Ishikawa (cell line): ENCODE measurements at regions not wholly inside any gene's neighbourhood (a gene's known extent, or its start where the extent isn't known, plus 50 kb on each side); places are given as distances from the start of the nearest gene placed in this dataset.

Experiments used
- CEBPB ChIP-seq: IDR thresholded peaks from 2 replicates; pipeline ENCODE4 v1.6.1; 2012
- CREB1 ChIP-seq: IDR thresholded peaks from 2 replicates; pipeline ENCODE4 v1.6.1; 2012; ENCODE audit warnings: low read depth
- EGR1 ChIP-seq: IDR thresholded peaks from 2 replicates; pipeline ENCODE4 v1.6.1; 2012
- EP300 ChIP-seq: IDR thresholded peaks from 2 replicates; pipeline ENCODE4 v1.6.1; 2012; ENCODE audit warnings: borderline replicate concordance
- FOXM1 ChIP-seq: IDR thresholded peaks from 2 replicates; pipeline ENCODE4 v1.6.1; 2012; ENCODE audit warnings: low read depth, borderline replicate concordance
- NFIC ChIP-seq: IDR thresholded peaks from 2 replicates; pipeline ENCODE4 v1.6.1; 2012
- RAD21 ChIP-seq: IDR thresholded peaks from 2 replicates; pipeline ENCODE4 v1.6.1; 2012; ENCODE audit warnings: low read depth
- TAF1 ChIP-seq: IDR thresholded peaks from 2 replicates; pipeline ENCODE4 v1.6.1; 2012; ENCODE audit warnings: low read depth, mild to moderate bottlenecking
- TCF12 ChIP-seq: IDR thresholded peaks from 2 replicates; pipeline ENCODE4 v1.6.1; 2012; ENCODE audit warnings: low read depth
- TEAD4 ChIP-seq: IDR thresholded peaks from 2 replicates; pipeline ENCODE4 v1.6.1; 2012
- YY1 ChIP-seq: IDR thresholded peaks from 2 replicates; pipeline ENCODE4 v1.6.1; 2012; ENCODE audit warnings: low read depth
- ZBTB7A ChIP-seq: IDR thresholded peaks from 2 replicates; pipeline ENCODE4 v1.6.1; 2012; ENCODE audit warnings: low read depth
- TF ChIP-seq, protein P1 (sequence below): IDR thresholded peaks from 2 replicates; pipeline ENCODE4 v1.6.1; 2012
- TF ChIP-seq, protein P2 (sequence below): IDR thresholded peaks from 2 replicates; pipeline ENCODE4 v1.6.1; 2012; ENCODE audit warnings: low read depth, mild to moderate bottlenecking
- TF ChIP-seq, protein P3 (sequence below): IDR thresholded peaks from 2 replicates; pipeline ENCODE4 v1.6.1; 2012

DNA sequence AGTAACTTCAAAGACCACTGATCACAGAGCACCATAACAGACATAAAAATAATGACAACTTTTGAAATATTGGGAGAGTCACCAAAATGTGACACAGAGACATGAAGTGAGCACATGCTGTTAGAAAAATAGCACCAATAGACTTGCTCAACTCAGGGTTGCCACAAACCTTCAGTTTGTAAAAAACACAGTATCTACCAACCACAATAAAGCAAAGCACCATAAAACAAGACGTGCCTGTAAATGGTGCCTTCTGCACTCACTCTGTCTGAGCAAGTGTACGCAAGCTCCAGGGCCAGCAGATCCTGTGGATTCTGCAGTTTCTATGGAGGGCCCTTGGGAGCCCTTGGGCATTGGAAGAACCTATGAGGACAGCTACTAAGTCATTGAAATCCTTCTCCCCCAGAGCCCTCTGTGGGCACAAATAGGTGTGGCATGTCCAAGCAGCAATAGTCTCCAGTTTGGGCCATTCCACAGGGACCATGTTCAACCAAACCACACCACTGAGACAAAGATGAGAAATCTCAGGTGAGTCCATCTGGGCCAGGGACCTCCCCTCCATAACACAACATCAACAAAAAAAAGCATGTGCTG is 116.9 kb upstream of the RAB4A start:
- TF ChIP-seq EGR1 (no peak), TAF1 (no peak), FOXM1 (no peak), ZBTB7A (no peak), YY1 (no peak), CREB1 (no peak), CEBPB (no peak), TEAD4 (no peak), TCF12 (no peak), RAD21 (no peak), NFIC (no peak), EP300 (no peak)
- TF ChIP-seq, protein P1, sequence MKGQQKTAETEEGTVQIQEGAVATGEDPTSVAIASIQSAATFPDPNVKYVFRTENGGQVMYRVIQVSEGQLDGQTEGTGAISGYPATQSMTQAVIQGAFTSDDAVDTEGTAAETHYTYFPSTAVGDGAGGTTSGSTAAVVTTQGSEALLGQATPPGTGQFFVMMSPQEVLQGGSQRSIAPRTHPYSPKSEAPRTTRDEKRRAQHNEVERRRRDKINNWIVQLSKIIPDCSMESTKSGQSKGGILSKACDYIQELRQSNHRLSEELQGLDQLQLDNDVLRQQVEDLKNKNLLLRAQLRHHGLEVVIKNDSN: no peak
- TF ChIP-seq, protein P2, sequence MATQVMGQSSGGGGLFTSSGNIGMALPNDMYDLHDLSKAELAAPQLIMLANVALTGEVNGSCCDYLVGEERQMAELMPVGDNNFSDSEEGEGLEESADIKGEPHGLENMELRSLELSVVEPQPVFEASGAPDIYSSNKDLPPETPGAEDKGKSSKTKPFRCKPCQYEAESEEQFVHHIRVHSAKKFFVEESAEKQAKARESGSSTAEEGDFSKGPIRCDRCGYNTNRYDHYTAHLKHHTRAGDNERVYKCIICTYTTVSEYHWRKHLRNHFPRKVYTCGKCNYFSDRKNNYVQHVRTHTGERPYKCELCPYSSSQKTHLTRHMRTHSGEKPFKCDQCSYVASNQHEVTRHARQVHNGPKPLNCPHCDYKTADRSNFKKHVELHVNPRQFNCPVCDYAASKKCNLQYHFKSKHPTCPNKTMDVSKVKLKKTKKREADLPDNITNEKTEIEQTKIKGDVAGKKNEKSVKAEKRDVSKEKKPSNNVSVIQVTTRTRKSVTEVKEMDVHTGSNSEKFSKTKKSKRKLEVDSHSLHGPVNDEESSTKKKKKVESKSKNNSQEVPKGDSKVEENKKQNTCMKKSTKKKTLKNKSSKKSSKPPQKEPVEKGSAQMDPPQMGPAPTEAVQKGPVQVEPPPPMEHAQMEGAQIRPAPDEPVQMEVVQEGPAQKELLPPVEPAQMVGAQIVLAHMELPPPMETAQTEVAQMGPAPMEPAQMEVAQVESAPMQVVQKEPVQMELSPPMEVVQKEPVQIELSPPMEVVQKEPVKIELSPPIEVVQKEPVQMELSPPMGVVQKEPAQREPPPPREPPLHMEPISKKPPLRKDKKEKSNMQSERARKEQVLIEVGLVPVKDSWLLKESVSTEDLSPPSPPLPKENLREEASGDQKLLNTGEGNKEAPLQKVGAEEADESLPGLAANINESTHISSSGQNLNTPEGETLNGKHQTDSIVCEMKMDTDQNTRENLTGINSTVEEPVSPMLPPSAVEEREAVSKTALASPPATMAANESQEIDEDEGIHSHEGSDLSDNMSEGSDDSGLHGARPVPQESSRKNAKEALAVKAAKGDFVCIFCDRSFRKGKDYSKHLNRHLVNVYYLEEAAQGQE: no peak
- TF ChIP-seq, protein P3, sequence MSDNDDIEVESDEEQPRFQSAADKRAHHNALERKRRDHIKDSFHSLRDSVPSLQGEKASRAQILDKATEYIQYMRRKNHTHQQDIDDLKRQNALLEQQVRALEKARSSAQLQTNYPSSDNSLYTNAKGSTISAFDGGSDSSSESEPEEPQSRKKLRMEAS: no peak

DNA sequence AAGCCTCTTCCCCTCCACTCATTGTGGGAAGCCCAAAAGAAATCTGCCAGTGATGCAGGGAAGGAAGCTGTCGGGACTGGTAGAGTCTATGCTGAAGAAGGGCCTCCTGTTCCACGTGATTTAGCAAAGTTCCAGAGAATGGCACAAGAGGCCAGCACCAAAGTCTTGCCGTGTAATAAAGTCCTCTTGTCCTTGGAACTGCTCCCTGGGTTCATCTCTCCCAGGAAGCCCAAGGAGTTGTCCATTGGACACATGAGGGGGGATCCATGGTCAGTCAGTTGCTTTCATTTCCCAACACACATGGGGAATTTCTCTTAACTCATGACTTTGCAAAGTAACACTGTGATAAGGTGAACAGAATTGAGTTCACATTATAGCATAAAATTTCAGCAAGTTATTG is 116.1 kb upstream of the RAB4A start:
- TF ChIP-seq TEAD4 (no peak), NFIC (no peak), EP300 (no peak)
- TF ChIP-seq, protein P2: no peak

DNA sequence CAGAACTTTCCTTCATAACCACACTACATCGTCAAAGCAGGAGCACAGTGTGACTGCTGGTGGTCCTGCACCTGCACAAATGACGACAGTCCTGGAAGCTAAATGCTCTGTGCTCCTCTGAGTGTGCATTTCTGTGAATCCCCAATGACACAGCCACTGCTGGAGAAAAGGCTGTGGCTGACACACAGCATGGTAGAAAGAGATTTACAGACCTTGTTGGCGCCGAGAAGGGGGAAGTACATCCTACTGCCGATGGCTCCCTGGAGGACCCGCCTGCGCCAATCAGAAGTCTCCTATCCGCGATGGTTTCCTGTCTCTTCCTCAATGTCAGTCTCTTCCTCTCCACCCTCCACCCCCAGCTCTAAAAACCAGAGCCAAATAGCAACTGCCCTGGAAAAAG is 115.4 kb upstream of the RAB4A start:
- TF ChIP-seq NFIC: no peak
- TF ChIP-seq, protein P2: no peak
- TF ChIP-seq CREB1: no peak
- TF ChIP-seq YY1: no peak
- TF ChIP-seq, protein P1: no peak
- no peak for TF ChIP-seq TCF12
- TF ChIP-seq RAD21: no peak
- no peak for TF ChIP-seq CEBPB
- no peak for TF ChIP-seq TEAD4
- TF ChIP-seq EGR1: no peak
- TF ChIP-seq EP300: no peak
- TF ChIP-seq ZBTB7A: no peak
- no peak for TF ChIP-seq FOXM1
- TF ChIP-seq TAF1: no peak
- TF ChIP-seq, protein P3: no peak

DNA sequence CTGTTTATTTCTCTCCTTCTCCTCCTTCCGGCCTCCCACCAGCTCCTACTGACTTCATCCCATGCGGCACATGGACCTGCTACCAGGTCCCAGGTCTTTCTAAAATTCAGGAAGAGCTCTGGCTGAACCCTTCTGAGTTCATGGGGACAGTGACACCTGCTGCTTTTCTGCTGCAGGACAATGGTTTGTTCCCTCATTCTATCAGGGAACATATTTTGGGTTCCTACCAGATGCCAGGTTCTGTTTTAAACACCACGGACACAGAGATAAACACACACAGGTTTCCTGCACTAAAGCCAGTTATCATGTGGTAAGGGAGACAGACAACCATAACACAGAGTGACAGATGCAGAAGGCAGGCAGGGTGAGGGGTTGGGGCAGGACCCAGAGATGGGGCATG is 114.0 kb upstream of the RAB4A start:
- TF ChIP-seq, protein P1: no peak
- no peak for TF ChIP-seq ZBTB7A
- peak; percentile 72 for TF ChIP-seq RAD21
- TF ChIP-seq TAF1: no peak
